Stomach (tissue), 8 donors: ENCODE measurements at regions not wholly inside any gene's neighbourhood (a gene's known extent, or its start where the extent isn't known, plus 50 kb on each side); places are given as distances from the start of the nearest gene placed in this dataset.

ENCODE experiments used
- DNase-seq, 2 donors: peaks; one replicate each; pipeline versions ENCODE4 v3.0.0 to v3.0.0-alpha.2; 2013 to 2019
- H3K27ac ChIP-seq, 5 donors: fragments of 200-600 bp in 4 of 5; sonication (generic) in 4 of 5; one replicate each; pipeline ENCODE4 v1.5.1; 2013 to 2019; ENCODE audit warnings: mild to moderate bottlenecking in 1 of 5, moderate library complexity in 1 of 5
- H3K27me3 ChIP-seq, 3 donors: fragments of 200-600 bp; sonication (generic); one replicate each; pipeline ENCODE4 v1.5.1; 2017 to 2019; ENCODE audit warnings: mixed run types in 1 of 3
- H3K36me3 ChIP-seq, 4 donors: fragments of 200-600 bp; sonication (generic); 1 replicate in 3 of 4; 2 replicates in 1 of 4; pipeline ENCODE4 v1.5.1; 2016 to 2019
- H3K4me1 ChIP-seq, 4 donors: fragments of 200-600 bp; sonication (generic); one replicate each; pipeline ENCODE4 v1.5.1; 2016 to 2019
- H3K4me3 ChIP-seq, 4 donors: fragments of 200-600 bp; sonication (generic) in 3 of 4; one replicate each; pipeline ENCODE4 v1.5.1; 2016 to 2019; ENCODE audit warnings: mild to moderate bottlenecking in 1 of 4
- H3K9me3 ChIP-seq, 4 donors: fragments of 200-600 bp; sonication (generic); one replicate each; pipeline ENCODE4 v1.5.1; 2016 to 2019
- EP300 ChIP-seq: sonication (generic); formaldehyde crosslinking; IDR thresholded peaks from one replicate; pipeline ENCODE4 v1.6.1; 2017; ENCODE audit warnings: antibody characterized with exemption
- POLR2A ChIP-seq, 4 donors: fragments of 450-650 bp; IDR thresholded peaks; one replicate each; pipeline ENCODE4 v1.6.1; 2016; ENCODE audit warnings: antibody characterized with exemption in 4 of 4, control low read depth in 2 of 4, mild to moderate bottlenecking in 1 of 4, moderate library complexity in 1 of 4
- POLR2AphosphoS5 ChIP-seq, 3 donors: sonication (generic); formaldehyde crosslinking; IDR thresholded peaks; one replicate each; pipeline ENCODE4 v1.6.1; 2016; ENCODE audit warnings: antibody characterized with exemption in 3 of 3
- WGBS, 5 donors: extraction: QIAGEN DNeasy Blood & Tissue Kit in 3 of 5; methylation state at CpG; one replicate each; pipeline versions ENCODE4 v1.1.5 to v1.1.7; 2013 to 2018; 5-methylcytosine and 5-hydroxymethylcytosine counted together
- intact Hi-C: fragments of 100-400 bp; cut with DNase I; formaldehyde crosslinking; loops from one replicate; pipeline ENCODE4 v1.15.1; 2023; ENCODE audit warnings: low total_unique reads
- TF ChIP-seq, protein P1 (sequence below), 7 experiments: fragments of 450-650 bp in 4 of 7; fragments of 200-600 bp in 3 of 7; sonication (generic) in 3 of 7; IDR thresholded peaks; one replicate each; pipeline ENCODE4 v1.5.1; 2016 to 2019; ENCODE audit warnings: antibody characterized with exemption in 7 of 7, control low read depth in 2 of 7, mild to moderate bottlenecking in 1 of 7
- donor health status: healthy with polysubstance abuse.
- donor health status: Bipolar disorder and iron deficiency.
- donor health status: healthy.

DNA sequence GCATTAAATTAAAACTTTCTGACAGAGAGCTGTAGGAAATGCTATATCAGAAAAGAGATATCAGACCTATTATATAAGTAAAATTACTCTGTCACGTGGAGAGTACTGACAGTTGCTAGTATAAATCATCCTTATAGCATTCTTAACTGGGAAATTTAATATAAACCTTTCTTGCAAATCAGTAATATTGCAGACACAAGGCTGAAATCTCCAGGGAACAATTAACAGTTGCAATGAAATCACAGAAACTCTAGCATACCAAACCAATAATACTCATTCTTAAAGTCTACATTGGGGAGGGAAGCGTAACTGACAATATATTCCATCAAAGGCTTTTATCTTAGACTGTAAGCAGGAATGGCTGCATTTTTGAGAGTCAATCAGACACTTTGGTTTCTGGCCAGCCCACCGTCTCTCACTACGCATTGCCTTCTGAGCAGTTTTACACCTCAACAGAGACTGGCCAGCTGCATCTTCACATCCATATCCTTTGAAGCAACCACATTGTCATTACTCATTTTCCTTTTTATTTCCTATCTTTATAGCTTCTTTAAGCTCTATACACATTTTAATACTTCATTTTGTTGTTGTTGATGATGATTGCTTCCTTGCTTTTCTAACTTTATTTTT, 536.0 kb upstream of the CDH2 start:
- WGBS, 5 donors: 66 to 78% (median 74%) methylated on average over 4 of the region's 4 CpGs
- Histone ChIP-seq H3K4me1 (no peaks in the 10 kb centered on the region), H3K27ac (no peak overlapping the region), H3K27me3 (no peaks in the 10 kb centered on the region), H3K9me3 (peaks cover 0 to 4% (median 0%) of the 10 kb centered on the region in 4 donors), H3K36me3 (no peaks in the 10 kb centered on the region), H3K4me3 (no peak overlapping the region)
- TF ChIP-seq POLR2AphosphoS5 (IDR thresholded peaks at IDR 0.05): no peak
- DNase-seq: no peak
- intact Hi-C loops: no loop called here

DNA sequence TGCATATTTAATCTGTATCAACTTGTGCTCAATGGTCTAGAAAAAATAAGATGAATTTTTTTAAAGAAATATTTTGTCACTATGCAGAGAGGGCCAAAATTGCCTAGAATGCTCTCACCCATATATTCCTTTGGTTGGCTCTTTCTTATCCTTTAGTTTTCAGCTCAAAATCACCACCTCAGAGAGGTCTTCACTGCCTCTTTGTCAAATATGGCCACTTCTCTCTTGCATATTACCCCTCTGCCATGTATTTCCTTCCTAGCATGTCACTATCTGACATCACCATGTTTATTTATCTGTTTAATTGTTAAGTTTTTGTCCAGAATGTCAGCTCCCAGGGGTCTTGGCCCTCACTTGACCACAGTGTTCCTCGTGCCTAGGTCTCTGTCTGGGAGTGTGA, 535.2 kb upstream of the CDH2 start:
- no peaks in the 10 kb centered on the region for H3K9me3 ChIP-seq
- no peak for DNase-seq
- no peak overlapping the region for H3K27ac ChIP-seq
- WGBS, 5 donors: 41 to 57% (median 46%) methylated on average over 1 of the region's 1 CpG
- TF ChIP-seq POLR2A (IDR thresholded peaks at IDR 0.05) (no peak), POLR2AphosphoS5 (IDR thresholded peaks at IDR 0.05) (no peak), EP300 (no peak)
- TF ChIP-seq, protein P1, sequence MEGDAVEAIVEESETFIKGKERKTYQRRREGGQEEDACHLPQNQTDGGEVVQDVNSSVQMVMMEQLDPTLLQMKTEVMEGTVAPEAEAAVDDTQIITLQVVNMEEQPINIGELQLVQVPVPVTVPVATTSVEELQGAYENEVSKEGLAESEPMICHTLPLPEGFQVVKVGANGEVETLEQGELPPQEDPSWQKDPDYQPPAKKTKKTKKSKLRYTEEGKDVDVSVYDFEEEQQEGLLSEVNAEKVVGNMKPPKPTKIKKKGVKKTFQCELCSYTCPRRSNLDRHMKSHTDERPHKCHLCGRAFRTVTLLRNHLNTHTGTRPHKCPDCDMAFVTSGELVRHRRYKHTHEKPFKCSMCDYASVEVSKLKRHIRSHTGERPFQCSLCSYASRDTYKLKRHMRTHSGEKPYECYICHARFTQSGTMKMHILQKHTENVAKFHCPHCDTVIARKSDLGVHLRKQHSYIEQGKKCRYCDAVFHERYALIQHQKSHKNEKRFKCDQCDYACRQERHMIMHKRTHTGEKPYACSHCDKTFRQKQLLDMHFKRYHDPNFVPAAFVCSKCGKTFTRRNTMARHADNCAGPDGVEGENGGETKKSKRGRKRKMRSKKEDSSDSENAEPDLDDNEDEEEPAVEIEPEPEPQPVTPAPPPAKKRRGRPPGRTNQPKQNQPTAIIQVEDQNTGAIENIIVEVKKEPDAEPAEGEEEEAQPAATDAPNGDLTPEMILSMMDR (IDR thresholded peaks at IDR 0.05): no peak
- no peaks in the 10 kb centered on the region for H3K27me3 ChIP-seq
- H3K4me3 ChIP-seq: no peak overlapping the region
- no peaks in the 10 kb centered on the region for H3K36me3 ChIP-seq
- intact Hi-C loops: no loop called here
- no peaks in the 10 kb centered on the region for H3K4me1 ChIP-seq

DNA sequence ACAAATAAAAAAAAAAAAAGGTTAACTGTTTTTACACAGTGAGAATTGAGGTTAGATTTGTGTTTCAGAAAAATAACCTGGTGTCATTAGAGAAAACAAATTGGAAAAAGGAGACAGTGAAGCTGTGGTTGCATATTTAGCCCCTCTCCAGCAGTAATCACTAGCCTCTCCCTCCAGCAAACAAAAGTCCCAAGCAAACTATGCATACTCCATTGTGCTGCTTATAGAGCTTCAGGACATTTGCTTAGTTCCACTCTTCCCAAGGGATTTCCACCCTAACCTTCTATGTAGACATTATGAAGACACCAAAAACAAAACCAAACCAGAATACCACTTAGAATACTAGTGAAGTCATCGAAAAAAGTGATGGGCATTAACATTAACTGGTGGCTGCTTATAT, 534.2 kb upstream of the CDH2 start:
- intact Hi-C loops: no loop called here
- no peak overlapping the region for H3K27ac ChIP-seq
- DNase-seq: no peak
- 57 to 78% (median 60%) methylated on average over 1 of the region's 1 CpG for WGBS, 5 donors
- no peaks in the 10 kb centered on the region for H3K4me1 ChIP-seq
- TF ChIP-seq POLR2AphosphoS5 (IDR thresholded peaks at IDR 0.05) (no peak), POLR2A (IDR thresholded peaks at IDR 0.05) (no peak), EP300 (no peak)
- TF ChIP-seq, protein P1 (IDR thresholded peaks at IDR 0.05): no peak
- no peaks in the 10 kb centered on the region for H3K27me3 ChIP-seq
- no peaks in the 10 kb centered on the region for H3K9me3 ChIP-seq
- H3K36me3 ChIP-seq: no peaks in the 10 kb centered on the region
- H3K4me3 ChIP-seq: no peak overlapping the region

DNA sequence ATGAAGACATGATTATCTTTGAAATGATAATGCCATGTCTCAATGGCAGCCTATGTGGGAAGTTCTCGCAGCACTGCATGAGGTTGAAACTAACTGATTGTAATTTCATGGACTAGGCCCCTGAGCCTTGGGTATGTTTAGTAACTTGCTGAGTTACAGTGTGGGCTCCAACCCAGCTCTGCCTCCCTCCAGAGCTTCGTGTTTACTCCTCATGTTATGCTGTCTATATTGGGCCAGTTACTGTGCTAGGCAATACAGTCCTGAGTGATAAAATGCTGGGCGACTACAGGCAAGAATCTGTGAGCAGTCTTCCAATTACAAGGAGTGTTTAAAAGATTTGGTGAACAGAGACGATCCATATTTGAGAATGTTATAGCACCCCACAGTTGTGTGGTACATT, 530.1 kb upstream of the CDH2 start:
- H3K4me3 ChIP-seq: no peak overlapping the region
- 65 to 76% (median 73%) methylated on average over 4 of the region's 4 CpGs for WGBS, 5 donors
- no peak for DNase-seq
- H3K9me3 ChIP-seq: no peaks in the 10 kb centered on the region
- H3K4me1 ChIP-seq: no peaks in the 10 kb centered on the region
- intact Hi-C loops: no loop called here
- no peak overlapping the region for H3K27ac ChIP-seq
- no peaks in the 10 kb centered on the region for H3K36me3 ChIP-seq
- no peak for TF ChIP-seq POLR2A (IDR thresholded peaks at IDR 0.05)
- no peak for TF ChIP-seq POLR2AphosphoS5 (IDR thresholded peaks at IDR 0.05)
- TF ChIP-seq, protein P1 (IDR thresholded peaks at IDR 0.05): no peak
- TF ChIP-seq EP300: no peak
- no peaks in the 10 kb centered on the region for H3K27me3 ChIP-seq

DNA sequence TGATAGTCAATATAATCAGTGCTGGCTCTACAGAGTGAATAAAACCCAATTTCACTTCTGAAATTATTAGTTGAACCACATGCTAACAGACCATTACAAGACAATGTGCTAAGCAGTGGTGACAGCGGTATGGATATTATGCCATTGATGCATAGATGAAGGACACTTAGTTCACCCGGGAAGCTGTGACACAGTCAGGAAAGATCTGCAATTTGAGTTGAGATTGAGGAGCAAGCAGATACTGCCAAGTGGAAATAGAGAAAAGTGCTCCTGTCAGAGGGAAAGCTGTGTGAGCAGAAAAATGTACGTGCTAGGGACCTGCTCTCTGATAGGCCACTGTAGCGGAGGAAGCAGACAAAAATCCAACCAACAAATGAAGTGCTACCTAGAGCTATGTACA, 529.5 kb upstream of the CDH2 start:
- WGBS, 5 donors: 57 to 87% (median 75%) methylated on average over 4 of the region's 4 CpGs
- H3K4me1 ChIP-seq: no peaks in the 10 kb centered on the region
- intact Hi-C loops: no loop called here

More for the DNA sequence above, 529.5 kb upstream of the CDH2 start:
- no peaks in the 10 kb centered on the region for H3K27me3 ChIP-seq
- TF ChIP-seq POLR2AphosphoS5 (IDR thresholded peaks at IDR 0.05) (no peak), EP300 (no peak), POLR2A (IDR thresholded peaks at IDR 0.05) (no peak)
- TF ChIP-seq, protein P1 (IDR thresholded peaks at IDR 0.05): no peak
- H3K27ac ChIP-seq: no peak overlapping the region
- H3K4me3 ChIP-seq: no peak overlapping the region
- H3K9me3 ChIP-seq: no peaks in the 10 kb centered on the region
- no peaks in the 10 kb centered on the region for H3K36me3 ChIP-seq
- no peak for DNase-seq
